NB4 (cell line): ENCODE measurements at regions not wholly inside any gene's neighbourhood (a gene's known extent, or its start where the extent isn't known, plus 50 kb on each side); places are given as distances from the start of the nearest gene placed in this dataset.
"Not testable (repeated sequence)": the region's sequence is repeated elsewhere in the genome, so short reads cannot be mapped to it uniquely, and the experiment has no call there.

Experiments
- DNase-seq: peaks from one replicate; pipeline ENCODE4 v3.0.0; 2010; ENCODE audit warnings: low read depth
- H3K4me3 ChIP-seq: one replicate; pipeline ENCODE4 v1.5.1; 2011; ENCODE audit warnings: mild to moderate bottlenecking, low read depth, low read length, moderate library complexity
- CTCF ChIP-seq: IDR thresholded peaks from one replicate; pipeline ENCODE4 v1.5.1; 2012; ENCODE audit warnings: low read depth, low read length
- MYC ChIP-seq: IDR thresholded peaks from 2 replicates; pipeline ENCODE4 v1.6.1; 2011; ENCODE audit warnings: low read depth, low read length
- POLR2A ChIP-seq: IDR thresholded peaks from 2 replicates; pipeline ENCODE4 v1.6.1; 2011; ENCODE audit warnings: mild to moderate bottlenecking; ENCODE audit not compliant: insufficient read length; ENCODE audit errors: extremely low read depth
- TF ChIP-seq, protein P1 (sequence below): IDR thresholded peaks from 2 replicates; pipeline ENCODE4 v1.6.1; 2011; ENCODE audit warnings: low read depth, low read length

DNA sequence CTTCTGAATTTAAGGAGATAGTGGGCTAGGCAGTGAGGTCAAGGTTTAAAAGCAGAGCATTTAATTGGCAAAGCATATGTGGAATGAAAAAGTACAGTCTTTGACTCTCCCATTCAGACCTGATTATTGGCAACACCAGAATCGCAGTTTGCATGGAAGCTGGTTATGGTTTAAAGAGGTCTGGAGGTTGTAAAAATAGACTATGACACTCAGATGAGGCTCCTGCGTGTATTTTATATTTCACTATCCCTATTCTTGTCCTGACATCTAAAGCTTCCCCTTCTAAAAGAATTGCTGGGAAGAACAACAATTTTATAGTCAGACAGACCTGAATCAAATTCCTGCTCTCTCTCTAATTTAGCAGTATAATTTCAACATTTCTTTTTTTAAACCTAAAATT, 302.9 kb downstream of the PCDH7 start:
- H3K4me3 ChIP-seq, result no peak overlapping the region
- DNase-seq, result no peak
- TF ChIP-seq MYC (no peak), CTCF (no peak), POLR2A (no peak)
- TF ChIP-seq, protein P1, sequence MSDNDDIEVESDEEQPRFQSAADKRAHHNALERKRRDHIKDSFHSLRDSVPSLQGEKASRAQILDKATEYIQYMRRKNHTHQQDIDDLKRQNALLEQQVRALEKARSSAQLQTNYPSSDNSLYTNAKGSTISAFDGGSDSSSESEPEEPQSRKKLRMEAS, result no peak

DNA sequence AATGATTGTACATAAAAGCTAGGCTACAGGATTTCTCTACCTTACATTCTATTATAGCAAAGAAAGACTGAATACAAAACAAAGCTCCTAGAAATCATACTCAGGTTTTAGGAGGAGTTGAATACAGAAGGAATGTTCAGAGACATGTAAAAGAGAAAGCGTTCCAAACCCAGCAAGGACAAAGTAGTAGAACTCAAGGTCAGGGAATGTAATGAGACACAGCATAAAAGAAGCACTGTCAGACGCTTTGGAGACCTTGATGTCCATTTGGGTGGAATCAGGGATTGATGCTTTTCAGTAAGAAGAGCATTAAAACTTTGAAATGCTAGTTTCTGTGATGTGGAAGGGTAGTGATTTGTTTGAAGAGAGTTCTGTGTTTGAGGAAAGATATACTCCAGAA, 303.6 kb downstream of the PCDH7 start:
- no peak for DNase-seq
- no peak for TF ChIP-seq MYC
- TF ChIP-seq, protein P1, result no peak
- no peak for TF ChIP-seq POLR2A
- no peak for TF ChIP-seq CTCF
- H3K4me3 ChIP-seq, result no peak overlapping the region

DNA sequence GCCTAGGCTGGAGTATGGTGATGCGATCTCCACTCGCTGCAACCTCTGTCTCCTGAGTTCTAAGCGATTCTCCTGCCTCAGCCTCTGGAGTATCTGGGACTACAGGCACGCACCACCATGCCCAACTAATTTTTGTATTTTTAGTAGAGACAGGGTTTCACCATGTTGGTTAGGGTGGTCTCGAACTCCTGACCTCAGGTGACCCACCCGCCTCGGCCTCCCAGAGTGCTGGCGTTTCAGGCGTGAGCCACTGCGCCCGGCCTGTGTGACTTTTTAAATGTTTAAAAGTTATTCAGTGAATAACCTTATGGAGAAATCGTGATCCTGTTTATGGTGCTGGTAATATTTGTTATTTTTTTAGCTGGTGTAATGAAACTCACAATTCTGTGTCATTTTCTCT, 304.6 kb downstream of the PCDH7 start:
- not testable (repeated sequence) for DNase-seq, H3K4me3 ChIP-seq

DNA sequence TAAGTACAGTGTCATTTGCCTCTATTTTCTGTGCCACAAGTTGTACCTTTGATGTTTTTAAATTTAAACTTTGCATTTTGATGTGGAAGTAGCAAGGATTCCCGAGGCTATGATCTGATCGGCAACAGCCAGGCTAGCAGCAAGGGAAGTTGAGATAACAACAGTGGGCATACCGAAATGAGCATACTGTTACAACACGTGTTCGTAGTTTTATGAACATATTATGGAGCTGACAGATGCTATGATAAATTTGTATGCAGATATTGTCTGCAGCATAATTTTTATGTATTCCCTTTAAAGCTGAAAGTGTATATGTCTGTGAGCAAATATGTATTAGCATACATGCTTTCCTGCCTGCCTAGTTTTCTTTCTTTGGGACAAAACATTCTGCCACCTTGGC, 306.1 kb downstream of the PCDH7 start:
- no peak for DNase-seq
- TF ChIP-seq CTCF, result no peak
- TF ChIP-seq, protein P1, result no peak
- TF ChIP-seq POLR2A, result no peak
- no peak for TF ChIP-seq MYC
- no peak overlapping the region for H3K4me3 ChIP-seq

GRCh38 chr4:31034550-31034949, 314.4 kb downstream of the PCDH7 start:
- H3K4me3 ChIP-seq, result no peak overlapping the region
- TF ChIP-seq MYC, result no peak
- no peak for TF ChIP-seq POLR2A
- TF ChIP-seq, protein P1, result no peak
- no peak for TF ChIP-seq CTCF
- DNase-seq, result no peak

DNA sequence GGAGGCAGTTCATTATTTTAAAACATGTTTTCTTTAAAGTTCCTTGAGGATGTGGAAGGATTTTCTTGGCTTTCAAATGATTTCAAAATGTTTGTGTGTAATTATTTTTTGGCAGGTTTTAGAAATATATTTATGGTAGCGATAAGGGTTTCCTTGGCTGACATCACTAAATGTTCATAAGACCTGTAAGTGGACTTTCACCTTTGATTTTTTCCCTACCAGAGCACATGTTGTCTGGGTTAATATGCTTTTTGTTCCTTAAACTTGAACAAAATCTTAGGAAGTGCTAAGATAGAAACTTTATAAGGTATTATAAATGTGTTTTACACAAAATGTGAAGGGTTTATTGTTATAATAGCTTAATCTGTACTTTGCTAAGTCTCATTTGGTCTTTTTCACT, 315.6 kb downstream of the PCDH7 start:
- DNase-seq, result no peak
- TF ChIP-seq, protein P1, result no peak
- no peak for TF ChIP-seq MYC
- no peak for TF ChIP-seq CTCF
- no peak for TF ChIP-seq POLR2A
- no peak overlapping the region for H3K4me3 ChIP-seq
